ENCODE measurements at regions not wholly inside any gene's neighbourhood (a gene's known extent, or its start where the extent isn't known, plus 50 kb on each side); places are given as distances from the start of the nearest gene placed in this dataset.
"Not testable (repeated sequence)": the region's sequence is repeated elsewhere in the genome, so short reads cannot be mapped to it uniquely, and the experiment has no call there.

GRCh38 chr16:22589757-22590156 is 79.1 kb downstream of the NPIPB5 start:
- not testable (repeated sequence) for H2AFZ ChIP-seq (ENCODE audit: low read length); DNase-seq; H3K9me2 ChIP-seq (replicated peaks; ENCODE audit: insufficient read depth, low read length); H3K27ac ChIP-seq (ENCODE audit: low read length); H3F3A ChIP-seq (ENCODE audit: insufficient read depth, low read length); H3K9ac ChIP-seq (ENCODE audit: low read length); H3K9me3 ChIP-seq (replicated peaks; ENCODE audit: insufficient read depth, low read length); H3K27me3 ChIP-seq (replicated peaks; ENCODE audit: insufficient read depth, low read length); H3K4me2 ChIP-seq (ENCODE audit: low read depth, low read length); H3K79me2 ChIP-seq (ENCODE audit: low read length); H3K4me1 ChIP-seq (ENCODE audit: low read length); H4K20me1 ChIP-seq (ENCODE audit: insufficient read depth, low read length); H3K36me3 ChIP-seq (replicated peaks; ENCODE audit: insufficient read depth, low read length); H3K4me3 ChIP-seq (ENCODE audit: low read length)

- DNase-seq; H3F3A ChIP-seq (ENCODE audit: insufficient read depth, low read length); H3K9me2 ChIP-seq (replicated peaks; ENCODE audit: insufficient read depth, low read length); H3K27me3 ChIP-seq (replicated peaks; ENCODE audit: insufficient read depth, low read length); H3K4me2 ChIP-seq (ENCODE audit: low read depth, low read length); H3K9me3 ChIP-seq (replicated peaks; ENCODE audit: insufficient read depth, low read length); H3K9ac ChIP-seq (ENCODE audit: low read length); H3K4me1 ChIP-seq (ENCODE audit: low read length); H3K36me3 ChIP-seq (replicated peaks; ENCODE audit: insufficient read depth, low read length); H2AFZ ChIP-seq (ENCODE audit: low read length); H3K4me3 ChIP-seq (ENCODE audit: low read length); H4K20me1 ChIP-seq (ENCODE audit: insufficient read depth, low read length); H3K79me2 ChIP-seq (ENCODE audit: low read length); H3K27ac ChIP-seq (ENCODE audit: low read length): not testable (repeated sequence)
Measured at GRCh38 chr16:22596445-22597045, 85.9 kb downstream of the NPIPB5 start.

- not testable (repeated sequence) for H2AFZ ChIP-seq (ENCODE audit: low read length); H3K27ac ChIP-seq (ENCODE audit: low read length); H3K4me2 ChIP-seq (ENCODE audit: low read depth, low read length); H3K4me1 ChIP-seq (ENCODE audit: low read length); H3K79me2 ChIP-seq (ENCODE audit: low read length); H4K20me1 ChIP-seq (ENCODE audit: insufficient read depth, low read length); DNase-seq; H3K36me3 ChIP-seq (replicated peaks; ENCODE audit: insufficient read depth, low read length); H3K9me3 ChIP-seq (replicated peaks; ENCODE audit: insufficient read depth, low read length); H3K9ac ChIP-seq (ENCODE audit: low read length); H3F3A ChIP-seq (ENCODE audit: insufficient read depth, low read length); H3K4me3 ChIP-seq (ENCODE audit: low read length); H3K9me2 ChIP-seq (replicated peaks; ENCODE audit: insufficient read depth, low read length); H3K27me3 ChIP-seq (replicated peaks; ENCODE audit: insufficient read depth, low read length)
Measured at GRCh38 chr16:22603744-22604143, 93.1 kb downstream of the NPIPB5 start.

GRCh38 chr16:22606619-22607018 is 95.9 kb downstream of the NPIPB5 start:
- not testable (repeated sequence) for H3K4me1 ChIP-seq (ENCODE audit: low read length); H3K27me3 ChIP-seq (replicated peaks; ENCODE audit: insufficient read depth, low read length); H3K4me3 ChIP-seq (ENCODE audit: low read length); H4K20me1 ChIP-seq (ENCODE audit: insufficient read depth, low read length); DNase-seq; H3K9me3 ChIP-seq (replicated peaks; ENCODE audit: insufficient read depth, low read length); H3K79me2 ChIP-seq (ENCODE audit: low read length); H3K27ac ChIP-seq (ENCODE audit: low read length); H2AFZ ChIP-seq (ENCODE audit: low read length); H3K9ac ChIP-seq (ENCODE audit: low read length); H3K9me2 ChIP-seq (replicated peaks; ENCODE audit: insufficient read depth, low read length); H3K36me3 ChIP-seq (replicated peaks; ENCODE audit: insufficient read depth, low read length); H3K4me2 ChIP-seq (ENCODE audit: low read depth, low read length); H3F3A ChIP-seq (ENCODE audit: insufficient read depth, low read length)

- not testable (repeated sequence) for DNase-seq; H3K4me3 ChIP-seq (ENCODE audit: low read length); H3F3A ChIP-seq (ENCODE audit: insufficient read depth, low read length); H3K9me2 ChIP-seq (replicated peaks; ENCODE audit: insufficient read depth, low read length); H4K20me1 ChIP-seq (ENCODE audit: insufficient read depth, low read length); H3K36me3 ChIP-seq (replicated peaks; ENCODE audit: insufficient read depth, low read length); H2AFZ ChIP-seq (ENCODE audit: low read length); H3K79me2 ChIP-seq (ENCODE audit: low read length); H3K9ac ChIP-seq (ENCODE audit: low read length); H3K27ac ChIP-seq (ENCODE audit: low read length); H3K4me1 ChIP-seq (ENCODE audit: low read length); H3K27me3 ChIP-seq (replicated peaks; ENCODE audit: insufficient read depth, low read length); H3K9me3 ChIP-seq (replicated peaks; ENCODE audit: insufficient read depth, low read length); H3K4me2 ChIP-seq (ENCODE audit: low read depth, low read length)
Measured at GRCh38 chr16:22609798-22610197, 99.1 kb downstream of the NPIPB5 start.

GRCh38 chr16:22611128-22611527 is 100.4 kb downstream of the NPIPB5 start:
- not testable (repeated sequence) for H3K9me2 ChIP-seq (replicated peaks; ENCODE audit: insufficient read depth, low read length); H3K36me3 ChIP-seq (replicated peaks; ENCODE audit: insufficient read depth, low read length); H3F3A ChIP-seq (ENCODE audit: insufficient read depth, low read length); H3K4me1 ChIP-seq (ENCODE audit: low read length); H3K4me3 ChIP-seq (ENCODE audit: low read length); DNase-seq; H3K79me2 ChIP-seq (ENCODE audit: low read length); H4K20me1 ChIP-seq (ENCODE audit: insufficient read depth, low read length); H3K9ac ChIP-seq (ENCODE audit: low read length); H2AFZ ChIP-seq (ENCODE audit: low read length); H3K27ac ChIP-seq (ENCODE audit: low read length); H3K4me2 ChIP-seq (ENCODE audit: low read depth, low read length); H3K9me3 ChIP-seq (replicated peaks; ENCODE audit: insufficient read depth, low read length); H3K27me3 ChIP-seq (replicated peaks; ENCODE audit: insufficient read depth, low read length)

All from MM.1S (cell line).